GM23248 (cell line): ENCODE measurements at regions not wholly inside any gene's neighbourhood (a gene's known extent, or its start where the extent isn't known, plus 50 kb on each side); places are given as distances from the start of the nearest gene placed in this dataset.

Experiments
- DNase-seq: peaks from one replicate; pipeline ENCODE4 v3.0.0-alpha.2; 2015
- H2AFZ ChIP-seq: fragments of 200-600 bp; sonication (generic); 2 replicates; pipeline ENCODE4 v1.6.1; 2016; ENCODE audit warnings: antibody characterized with exemption
- H3F3A ChIP-seq: fragments of 200-600 bp; sonication (generic); 2 replicates; pipeline ENCODE4 v1.6.1; 2016; ENCODE audit warnings: mild to moderate bottlenecking, antibody characterized with exemption, mixed run types; ENCODE audit not compliant: insufficient read depth
- H3K27ac ChIP-seq: fragments of 200-600 bp; sonication (generic); 2 replicates; pipeline ENCODE4 v1.5.1; 2016; ENCODE audit warnings: mild to moderate bottlenecking
- H3K27me3 ChIP-seq: fragments of 200-600 bp; sonication (generic); replicated peaks from 2 replicates; pipeline ENCODE4 v1.6.1; 2016; ENCODE audit warnings: mild to moderate bottlenecking; ENCODE audit not compliant: insufficient read depth
- H3K36me3 ChIP-seq: fragments of 200-600 bp; sonication (generic); 2 replicates; pipeline ENCODE4 v1.6.1; 2016; ENCODE audit warnings: low read depth, mild to moderate bottlenecking
- H3K4me1 ChIP-seq: fragments of 200-600 bp; sonication (generic); 2 replicates; pipeline ENCODE4 v1.6.1; 2016; ENCODE audit warnings: mild to moderate bottlenecking; ENCODE audit not compliant: insufficient read depth
- H3K4me2 ChIP-seq: fragments of 200-600 bp; sonication (generic); one replicate; pipeline ENCODE4 v1.6.1; 2016; ENCODE audit warnings: mild to moderate bottlenecking; ENCODE audit not compliant: unreplicated experiment
- H3K4me3 ChIP-seq: fragments of 200-600 bp; sonication (generic); 2 replicates; pipeline ENCODE4 v1.5.1; 2016; ENCODE audit warnings: mild to moderate bottlenecking
- H3K79me2 ChIP-seq: fragments of 200-600 bp; sonication (generic); 2 replicates; pipeline ENCODE4 v1.6.1; 2016; ENCODE audit warnings: mild to moderate bottlenecking; ENCODE audit not compliant: insufficient read depth
- H3K9ac ChIP-seq: fragments of 200-600 bp; sonication (generic); 2 replicates; pipeline ENCODE4 v1.6.1; 2016; ENCODE audit warnings: mild to moderate bottlenecking
- H3K9me2 ChIP-seq: fragments of 200-600 bp; sonication (generic); 2 replicates; pipeline ENCODE4 v1.6.1; 2016; ENCODE audit warnings: mixed run types, mild to moderate bottlenecking, moderate library complexity; ENCODE audit not compliant: insufficient read depth
- H3K9me3 ChIP-seq: fragments of 200-600 bp; sonication (generic); one replicate; pipeline ENCODE4 v1.6.1; 2017; ENCODE audit warnings: low read depth
- H4K20me1 ChIP-seq: fragments of 200-600 bp; sonication (generic); 2 replicates; pipeline ENCODE4 v1.6.0; 2016; ENCODE audit not compliant: insufficient read depth
- EZH2 ChIP-seq: fragments of 200-600 bp; sonication (generic); IDR thresholded peaks from 2 replicates; pipeline ENCODE4 v1.6.1; 2018; ENCODE audit warnings: antibody characterized with exemption, mild to moderate bottlenecking; ENCODE audit not compliant: insufficient read depth, poor library complexity, severe bottlenecking
- EZH2phosphoT487 ChIP-seq: fragments of 200-600 bp; sonication (generic); IDR thresholded peaks from 2 replicates; pipeline ENCODE4 v1.6.1; 2018; ENCODE audit warnings: antibody characterized with exemption, moderate library complexity, mild to moderate bottlenecking, low read depth; ENCODE audit not compliant: insufficient read depth
- WGBS, 2 experiments: methylation state at CpG; one replicate each; pipeline ENCODE4 v1.1.6; 2015 to 2017; ENCODE audit warnings: low lambda C conversion rate in 2 of 2, low coverage in 1 of 2; ENCODE audit errors: missing lambda C conversion rate in 2 of 2; 5-methylcytosine and 5-hydroxymethylcytosine counted together
- in situ Hi-C: fragments of 300-500 bp; cut with MboI; formaldehyde crosslinking; loops from 2 replicates; pipeline ENCODE4 v1.15.0; 2020

DNA sequence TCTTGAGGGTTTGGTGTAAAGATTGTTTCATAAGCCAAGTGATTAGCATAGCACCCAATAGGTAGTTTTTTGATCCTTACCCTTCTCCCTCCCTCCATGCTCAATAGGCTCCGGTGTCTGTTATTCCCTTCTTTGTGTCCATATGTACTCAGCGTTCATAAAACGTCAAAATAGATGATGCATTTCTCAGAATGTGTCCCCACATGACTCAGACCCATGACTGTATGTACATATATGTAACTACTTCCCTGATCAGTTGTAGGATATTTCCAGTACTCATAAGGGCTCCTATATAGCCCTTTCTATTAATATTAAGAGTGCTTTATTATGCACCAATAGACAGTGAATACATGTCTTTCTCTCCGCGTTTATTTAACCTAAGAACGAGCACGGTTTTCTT lies 466.9 kb downstream of the KIF20B start:
- H2AFZ ChIP-seq = no peak overlapping the region
- no peaks in the 10 kb centered on the region for H3K79me2 ChIP-seq

DNA sequence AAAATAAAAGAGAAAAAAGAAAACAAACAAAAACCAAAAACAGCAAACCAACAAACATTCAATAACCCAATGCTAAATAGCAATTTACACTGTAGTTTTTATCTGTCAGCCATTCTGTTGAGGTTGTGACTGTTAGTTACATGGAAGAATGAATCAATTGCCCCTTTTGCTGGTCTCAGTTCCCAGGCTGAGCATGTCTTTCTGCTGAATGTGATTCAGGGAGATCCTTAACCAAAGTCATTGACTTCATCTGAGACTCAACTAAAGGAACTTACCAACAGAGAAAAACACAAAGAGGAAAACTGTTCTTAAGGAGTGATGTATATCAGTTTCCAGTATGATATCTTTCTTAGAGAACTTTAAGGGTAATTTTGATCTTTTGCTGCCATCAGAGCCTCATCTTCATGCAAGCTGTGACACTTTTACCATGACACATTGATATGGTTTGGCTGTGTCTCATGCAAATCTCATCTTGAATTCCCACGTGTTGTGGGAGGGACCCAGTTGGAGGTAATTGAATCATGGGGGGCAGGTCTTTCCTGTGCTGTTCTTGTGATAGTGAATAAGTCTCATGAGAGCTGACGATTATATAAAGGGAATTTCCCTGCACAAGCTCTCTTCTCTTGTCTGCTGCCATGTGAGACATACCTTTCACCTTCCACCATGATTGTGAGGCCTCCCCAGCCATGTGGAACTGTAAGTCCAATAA lies 469.8 kb downstream of the KIF20B start:
- in situ Hi-C loops = no loop called here
- Histone ChIP-seq H3K27ac (no peak overlapping the region), H3K9me2 (no peaks in the 10 kb centered on the region), H3F3A (no peaks in the 10 kb centered on the region), H3K9me3 (no peaks in the 10 kb centered on the region), H3K4me3 (no peak overlapping the region), H3K9ac (no peak overlapping the region), H2AFZ (no peak overlapping the region), H3K36me3 (no peaks in the 10 kb centered on the region), H3K4me1 (no peaks in the 10 kb centered on the region), H3K27me3 (no peaks in the 10 kb centered on the region), H3K79me2 (no peaks in the 10 kb centered on the region), H3K4me2 (no peak overlapping the region), H4K20me1 (no peaks in the 10 kb centered on the region)
- DNase-seq = no peak
- TF ChIP-seq EZH2phosphoT487 (no peak), EZH2 (no peak)
- 3 to 5% methylated on average over 2 of the region's 2 CpGs for WGBS, 2 experiments

More for the DNA sequence above, 466.9 kb downstream of the KIF20B start:
- TF ChIP-seq EZH2phosphoT487 = no peak
- TF ChIP-seq EZH2 = no peak
- in situ Hi-C loops = no loop called here
- no peaks in the 10 kb centered on the region for H3K4me1 ChIP-seq
- H3K9me3 ChIP-seq = no peaks in the 10 kb centered on the region
- H4K20me1 ChIP-seq = no peaks in the 10 kb centered on the region
- no peak for DNase-seq
- no peak overlapping the region for H3K9ac ChIP-seq
- H3K27me3 ChIP-seq = no peaks in the 10 kb centered on the region
- 47 to 54% methylated on average over 7 of the region's 7 CpGs for WGBS, 2 experiments
- no peak overlapping the region for H3K4me2 ChIP-seq
- no peak overlapping the region for H3K4me3 ChIP-seq
- no peaks in the 10 kb centered on the region for H3F3A ChIP-seq
- H3K27ac ChIP-seq = no peak overlapping the region
- no peaks in the 10 kb centered on the region for H3K9me2 ChIP-seq
- H3K36me3 ChIP-seq = no peaks in the 10 kb centered on the region

DNA sequence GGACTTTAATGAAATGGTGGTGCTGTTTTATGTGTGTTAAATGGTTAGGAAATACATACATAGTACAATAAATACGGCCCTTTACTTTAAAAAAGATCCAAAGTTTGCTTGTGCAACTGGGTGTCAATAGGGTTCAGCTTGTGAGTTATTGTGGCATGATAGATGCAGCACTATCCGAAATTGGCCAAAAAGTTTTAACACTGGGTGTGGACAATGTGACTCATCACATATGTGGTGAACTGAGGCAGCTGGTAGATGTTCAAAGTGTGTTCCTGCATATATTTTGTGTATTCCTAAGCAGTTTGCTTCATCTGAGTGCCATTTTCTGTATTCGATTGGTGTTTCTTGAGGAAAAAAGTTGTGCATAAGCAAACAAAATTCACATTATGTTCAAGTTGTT lies 473.1 kb downstream of the KIF20B start:
- H3K4me1 ChIP-seq = no peaks in the 10 kb centered on the region
- H3K79me2 ChIP-seq = no peaks in the 10 kb centered on the region
- H3K9ac ChIP-seq = no peak overlapping the region
- no peaks in the 10 kb centered on the region for H3K9me3 ChIP-seq
- in situ Hi-C loops = no loop called here
- no peak overlapping the region for H2AFZ ChIP-seq
- 6 to 7% methylated on average over 3 of the region's 3 CpGs for WGBS, 2 experiments
- no peak overlapping the region for H3K4me3 ChIP-seq
- H3K4me2 ChIP-seq = no peak overlapping the region
- H3K9me2 ChIP-seq = no peaks in the 10 kb centered on the region
- H3F3A ChIP-seq = no peaks in the 10 kb centered on the region
- no peak for TF ChIP-seq EZH2phosphoT487
- TF ChIP-seq EZH2 = no peak
- no peaks in the 10 kb centered on the region for H4K20me1 ChIP-seq
- no peaks in the 10 kb centered on the region for H3K36me3 ChIP-seq
- no peaks in the 10 kb centered on the region for H3K27me3 ChIP-seq
- no peak for DNase-seq
- H3K27ac ChIP-seq = no peak overlapping the region

DNA sequence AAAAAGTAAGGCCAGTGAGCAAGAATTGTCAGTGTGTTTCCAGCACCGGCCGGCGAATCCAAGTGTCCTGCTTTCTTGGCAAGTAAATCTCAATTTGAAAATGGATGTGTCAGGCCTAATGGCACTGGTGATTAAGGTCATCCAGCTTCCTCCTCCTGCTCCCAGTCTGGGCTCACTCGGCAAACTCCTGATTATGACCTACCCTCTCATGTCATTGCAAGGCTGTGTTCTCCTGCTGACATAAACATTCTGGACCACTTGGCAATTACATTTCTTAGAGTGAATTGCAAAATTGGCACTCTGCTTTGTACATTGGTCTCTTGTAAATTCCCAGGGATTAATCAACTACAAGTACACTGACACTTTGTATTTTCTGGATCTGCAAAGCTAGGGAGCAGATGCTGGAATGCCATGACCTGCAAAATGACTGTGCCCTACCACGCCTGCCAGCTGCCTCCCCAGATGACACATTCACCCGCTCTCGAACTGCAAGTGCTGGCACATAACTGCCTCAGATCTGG lies 473.8 kb downstream of the KIF20B start:
- Histone ChIP-seq H3K36me3 (no peaks in the 10 kb centered on the region), H3K27me3 (no peaks in the 10 kb centered on the region), H2AFZ (no peak overlapping the region), H3F3A (no peaks in the 10 kb centered on the region), H3K9ac (no peak overlapping the region), H3K4me3 (no peak overlapping the region), H3K9me3 (no peaks in the 10 kb centered on the region), H3K4me1 (no peaks in the 10 kb centered on the region), H3K79me2 (no peaks in the 10 kb centered on the region), H3K27ac (no peak overlapping the region), H3K9me2 (no peaks in the 10 kb centered on the region), H4K20me1 (no peaks in the 10 kb centered on the region), H3K4me2 (no peak overlapping the region)
- no peak for DNase-seq
- no peak for TF ChIP-seq EZH2phosphoT487
- TF ChIP-seq EZH2 = no peak
- in situ Hi-C loops = no loop called here
- 37 to 39% methylated on average over 7 of the region's 7 CpGs for WGBS, 2 experiments
